Mucosa of descending colon (tissue), 3 donors: ENCODE measurements at regions not wholly inside any gene's neighbourhood (a gene's known extent, or its start where the extent isn't known, plus 50 kb on each side); places are given as distances from the start of the nearest gene placed in this dataset.

Experiments
- ATAC-seq: fragments of 200-7000 bp; cut with Tn5 transposase; one replicate; pipeline ENCODE4 v1.9.1; 2020; ENCODE audit warnings: mild to moderate bottlenecking, moderate library complexity
- DNase-seq, 3 donors: peaks; one replicate each; pipeline ENCODE4 v3.0.0-alpha.2; 2020
- H3K36me3 ChIP-seq: fragments of 200-600 bp; one replicate; pipeline ENCODE4 v1.8.0; 2021; ENCODE audit warnings: low read depth, mild to moderate bottlenecking
- H3K4me1 ChIP-seq: fragments of 200-600 bp; one replicate; pipeline ENCODE4 v1.8.0; 2021; ENCODE audit warnings: low read depth, mild to moderate bottlenecking
- H3K4me3 ChIP-seq: fragments of 200-600 bp; one replicate; pipeline ENCODE4 v1.8.0; 2021; ENCODE audit warnings: mild to moderate bottlenecking
- H3K9me3 ChIP-seq: fragments of 200-600 bp; one replicate; pipeline ENCODE4 v1.8.0; 2021; ENCODE audit warnings: mild to moderate bottlenecking
- intact Hi-C, 2 donors: fragments of 100-400 bp; cut with DNase I in 1 of 2; cut with micrococcal nuclease in 1 of 2; formaldehyde crosslinking; loops; one replicate each; pipeline versions ENCODE4 v1.11.0 to v1.11.1; 2022; cut with DNase I, micrococcal nuclease
- TF ChIP-seq, protein P1 (sequence below): fragments of 200-600 bp; IDR thresholded peaks from one replicate; pipeline ENCODE4 v1.8.0; 2022; ENCODE audit warnings: antibody characterized with exemption, mild to moderate bottlenecking
- donor health status: DM: no; HTN: no; CAD: no; lungs with moderate emphysema.
- donor health status: DM: no; HTN: no; CAD: no.
- donor health status: DM: no; HTN: yes; CAD: no.

DNA sequence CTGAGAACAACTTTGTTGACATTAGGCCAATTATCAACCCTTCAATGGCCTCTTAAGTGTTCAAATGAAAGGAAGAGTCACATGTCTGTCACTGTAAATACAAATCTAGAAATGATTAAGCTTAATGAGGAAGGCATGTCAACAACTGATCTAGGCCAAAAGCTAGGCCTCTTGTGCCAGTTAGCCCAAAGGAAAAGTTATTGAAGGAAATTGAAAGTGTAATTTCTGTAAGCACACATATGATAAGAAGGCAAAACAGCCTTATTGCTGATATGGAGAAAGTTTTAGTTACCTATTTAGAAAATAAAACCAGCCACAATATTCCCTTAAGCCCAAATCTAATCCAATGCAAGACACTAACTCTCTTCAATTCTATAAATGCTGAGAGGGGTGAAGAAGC, 604.7 kb downstream of the SLITRK6 start:
- H3K9me3 ChIP-seq = no peaks in the 10 kb centered on the region
- H3K4me3 ChIP-seq = no peak overlapping the region
- no peaks in the 10 kb centered on the region for H3K36me3 ChIP-seq
- ATAC-seq (no peak), DNase-seq (no peak)
- intact Hi-C loops = no loop called here
- TF ChIP-seq, protein P1, sequence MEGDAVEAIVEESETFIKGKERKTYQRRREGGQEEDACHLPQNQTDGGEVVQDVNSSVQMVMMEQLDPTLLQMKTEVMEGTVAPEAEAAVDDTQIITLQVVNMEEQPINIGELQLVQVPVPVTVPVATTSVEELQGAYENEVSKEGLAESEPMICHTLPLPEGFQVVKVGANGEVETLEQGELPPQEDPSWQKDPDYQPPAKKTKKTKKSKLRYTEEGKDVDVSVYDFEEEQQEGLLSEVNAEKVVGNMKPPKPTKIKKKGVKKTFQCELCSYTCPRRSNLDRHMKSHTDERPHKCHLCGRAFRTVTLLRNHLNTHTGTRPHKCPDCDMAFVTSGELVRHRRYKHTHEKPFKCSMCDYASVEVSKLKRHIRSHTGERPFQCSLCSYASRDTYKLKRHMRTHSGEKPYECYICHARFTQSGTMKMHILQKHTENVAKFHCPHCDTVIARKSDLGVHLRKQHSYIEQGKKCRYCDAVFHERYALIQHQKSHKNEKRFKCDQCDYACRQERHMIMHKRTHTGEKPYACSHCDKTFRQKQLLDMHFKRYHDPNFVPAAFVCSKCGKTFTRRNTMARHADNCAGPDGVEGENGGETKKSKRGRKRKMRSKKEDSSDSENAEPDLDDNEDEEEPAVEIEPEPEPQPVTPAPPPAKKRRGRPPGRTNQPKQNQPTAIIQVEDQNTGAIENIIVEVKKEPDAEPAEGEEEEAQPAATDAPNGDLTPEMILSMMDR = no peak
- no peaks in the 10 kb centered on the region for H3K4me1 ChIP-seq

DNA sequence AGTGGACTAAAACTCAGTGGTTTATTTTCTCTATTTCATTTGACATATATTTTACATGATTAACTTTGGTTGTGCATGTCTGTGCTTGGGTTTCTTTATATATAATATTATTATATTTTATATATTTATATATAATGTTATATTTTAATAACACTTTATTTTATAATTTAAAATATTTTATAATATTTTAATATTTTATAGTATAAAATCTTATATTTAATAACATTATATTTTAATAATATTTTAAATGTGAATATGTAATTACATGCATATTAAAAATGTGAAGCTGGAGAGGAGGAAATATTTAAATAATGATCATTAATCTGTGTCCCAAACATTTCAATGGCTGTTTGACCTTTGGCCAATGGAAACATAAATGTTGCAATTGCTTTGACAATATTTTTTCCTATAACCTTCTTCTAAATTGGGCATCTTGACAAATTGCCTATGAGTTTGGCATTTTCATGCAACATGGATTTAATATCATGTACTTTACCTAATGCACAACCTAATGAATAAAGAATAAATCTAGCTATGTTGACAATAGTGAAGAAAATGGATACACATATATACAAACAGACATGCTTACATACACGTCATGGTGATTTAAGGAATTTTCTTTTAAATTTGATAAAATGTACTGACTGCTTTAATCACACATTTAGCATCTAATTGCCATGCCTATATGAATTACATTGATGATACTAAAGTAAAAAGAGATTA, 607.1 kb downstream of the SLITRK6 start:
- H3K4me1 ChIP-seq = no peaks in the 10 kb centered on the region
- H3K36me3 ChIP-seq = no peaks in the 10 kb centered on the region
- no peaks in the 10 kb centered on the region for H3K9me3 ChIP-seq
- ATAC-seq (no peak), DNase-seq (no peak)
- no peak overlapping the region for H3K4me3 ChIP-seq
- TF ChIP-seq, protein P1 = no peak
- intact Hi-C loops = no loop called here

DNA sequence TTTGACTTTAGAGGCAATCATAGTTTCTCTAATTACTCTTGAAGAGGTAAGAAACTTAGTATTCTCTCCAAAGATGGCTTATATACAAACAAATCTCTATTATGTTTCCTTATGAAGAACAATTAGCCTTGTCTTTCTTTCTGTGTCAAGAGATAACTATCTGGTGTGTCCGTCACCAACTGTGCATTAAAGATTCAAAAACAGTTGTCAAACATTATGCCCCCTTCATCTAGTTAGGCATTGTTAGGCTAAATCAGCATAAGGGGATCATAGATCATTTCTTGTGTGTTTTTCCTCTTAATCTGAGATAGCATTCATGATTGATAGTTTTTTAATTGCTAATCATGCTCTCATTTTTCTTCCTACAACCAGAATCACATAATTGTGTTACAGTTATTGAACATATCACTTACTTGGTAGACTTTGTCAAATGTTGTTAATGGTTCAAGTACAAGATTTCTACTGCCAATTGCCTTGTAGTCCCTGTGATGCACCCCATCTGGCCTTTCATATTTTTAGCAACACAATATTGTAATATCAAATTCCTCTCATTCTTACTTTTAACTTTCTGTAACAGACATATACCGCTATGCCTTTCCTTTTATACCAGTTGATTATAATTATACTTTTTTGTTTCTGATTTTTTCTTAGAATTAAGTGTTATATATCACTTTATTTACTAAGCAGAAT, 612.7 kb downstream of the SLITRK6 start:
- no peak overlapping the region for H3K4me3 ChIP-seq
- DNase-seq (no peak), ATAC-seq (no peak)
- TF ChIP-seq, protein P1 = no peak
- no peaks in the 10 kb centered on the region for H3K9me3 ChIP-seq
- intact Hi-C loops = no loop called here
- no peaks in the 10 kb centered on the region for H3K36me3 ChIP-seq
- no peaks in the 10 kb centered on the region for H3K4me1 ChIP-seq

DNA sequence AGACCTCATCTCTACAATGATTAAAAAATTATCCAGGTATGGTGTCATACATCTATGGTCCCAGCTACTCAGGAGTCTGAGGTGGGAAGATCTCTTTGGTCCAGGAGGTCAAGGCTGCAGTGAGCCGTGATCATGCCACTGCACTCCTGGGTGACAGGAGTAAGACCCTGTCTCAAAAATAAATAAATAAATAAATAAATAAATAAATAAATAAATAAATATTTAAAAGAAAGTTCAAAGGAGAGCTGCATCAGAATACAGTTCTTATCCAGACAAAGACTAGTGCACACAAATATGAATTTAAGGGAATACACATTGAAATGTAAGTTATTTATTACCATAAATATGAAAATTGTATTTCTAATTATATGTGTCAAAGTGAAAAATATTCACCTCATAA, 624.9 kb downstream of the SLITRK6 start:
- H3K9me3 ChIP-seq = no peaks in the 10 kb centered on the region
- intact Hi-C loops = no loop called here

GRCh38 chr13:85170372-85170771, 628.8 kb downstream of the SLITRK6 start:
- intact Hi-C loops = no loop called here
- DNase-seq = no peak
- ATAC-seq = no peak
- no peaks in the 10 kb centered on the region for H3K36me3 ChIP-seq
- H3K4me1 ChIP-seq = no peaks in the 10 kb centered on the region
- TF ChIP-seq, protein P1 = no peak
- H3K9me3 ChIP-seq = no peaks in the 10 kb centered on the region
- H3K4me3 ChIP-seq = no peak overlapping the region

More for the DNA sequence above, 624.9 kb downstream of the SLITRK6 start:
- Histone ChIP-seq H3K36me3 (no peaks in the 10 kb centered on the region), H3K4me3 (no peak overlapping the region), H3K4me1 (no peaks in the 10 kb centered on the region)
- DNase-seq (no peak), ATAC-seq (no peak)
- TF ChIP-seq, protein P1 = no peak
